Naive thymus-derived CD4-positive, alpha-beta T cell (primary cell): ENCODE measurements at regions not wholly inside any gene's neighbourhood (a gene's known extent, or its start where the extent isn't known, plus 50 kb on each side); places are given as distances from the start of the nearest gene placed in this dataset.
"Not testable (repeated sequence)": the region's sequence is repeated elsewhere in the genome, so short reads cannot be mapped to it uniquely, and the experiment has no call there.

Experiments
- ATAC-seq: fragments of 150-1000 bp; cut with Tn5 transposase; 2 replicates; pipeline ENCODE4 v1.10.0; 2021; ENCODE audit warnings: mild to moderate bottlenecking, moderate library complexity
- CTCF ChIA-PET: fragments of 350-600 bp; sonication (Branson Sonifier 250); formaldehyde crosslinking; loops from one replicate; lab custom pipeline; 2021; ENCODE audit warnings: antibody characterized with exemption; lab: Charles Lee
- POLR2A ChIA-PET: fragments of 350-600 bp; sonication (Branson Sonifier 250); formaldehyde crosslinking; loops from one replicate; lab custom pipeline; 2021; ENCODE audit warnings: antibody characterized with exemption, inconsistent platforms; lab: Charles Lee
- DNase-seq, 9 donors: peaks; one replicate each; pipeline versions ENCODE4 v3.0.0 to v3.0.0-alpha.2; 2020 to 2022; ENCODE audit warnings: mixed read lengths in 1 of 9
- H3K27ac ChIP-seq: one replicate; pipeline ENCODE4 v1.7.0; 2013; ENCODE audit warnings: mild to moderate bottlenecking, low read depth, low read length, moderate library complexity
- H3K27me3 ChIP-seq, 2 donors: one replicate each; pipeline ENCODE4 v1.7.0; 2013; ENCODE audit warnings: low read length in 2 of 2, mild to moderate bottlenecking in 2 of 2, moderate library complexity in 2 of 2; ENCODE audit not compliant: control insufficient read depth in 2 of 2, insufficient read depth in 2 of 2
- H3K36me3 ChIP-seq, 3 experiments: 1 replicate in 2 of 3; 2 replicates in 1 of 3; pipeline ENCODE4 v1.7.0; 2013; ENCODE audit warnings: low read length in 3 of 3, mild to moderate bottlenecking in 3 of 3, moderate library complexity in 1 of 3; ENCODE audit not compliant: insufficient read depth in 3 of 3, control insufficient read depth in 2 of 3
- H3K4me1 ChIP-seq, 2 donors: one replicate each; pipeline ENCODE4 v1.7.0; 2013; ENCODE audit warnings: low read length in 2 of 2, mild to moderate bottlenecking in 2 of 2, moderate library complexity in 1 of 2; ENCODE audit not compliant: control insufficient read depth in 2 of 2, insufficient read depth in 2 of 2
- H3K4me3 ChIP-seq: 2 replicates; pipeline ENCODE4 v1.7.0; 2013; ENCODE audit warnings: mild to moderate bottlenecking, low read length
- H3K9me3 ChIP-seq, 3 experiments: 1 replicate in 2 of 3; 2 replicates in 1 of 3; pipeline ENCODE4 v1.7.0; 2013; ENCODE audit warnings: low read length in 3 of 3; ENCODE audit not compliant: control insufficient read depth in 2 of 3
- H3K27ac Mint-ChIP-seq, 9 donors: one replicate each; pipeline ENCODE4 v1.8.0; 2020 to 2022; ENCODE audit warnings: mixed read lengths in 9 of 9, mild to moderate bottlenecking in 8 of 9, moderate library complexity in 5 of 9, inconsistent platforms in 2 of 9
- H3K27me3 Mint-ChIP-seq, 5 donors: one replicate each; pipeline ENCODE4 v1.8.0; 2021 to 2022; ENCODE audit warnings: mixed read lengths in 5 of 5, mild to moderate bottlenecking in 1 of 5
- H3K36me3 Mint-ChIP-seq, 5 donors: one replicate each; pipeline ENCODE4 v1.8.0; 2020 to 2022; ENCODE audit warnings: mixed read lengths in 5 of 5, mild to moderate bottlenecking in 3 of 5, inconsistent platforms in 1 of 5
- H3K4me1 Mint-ChIP-seq, 7 donors: one replicate each; pipeline ENCODE4 v1.8.0; 2020 to 2022; ENCODE audit warnings: mixed read lengths in 7 of 7, mild to moderate bottlenecking in 3 of 7, inconsistent platforms in 1 of 7
- H3K4me3 Mint-ChIP-seq, 10 donors: one replicate each; pipeline ENCODE4 v1.8.0; 2020 to 2022; ENCODE audit warnings: mild to moderate bottlenecking in 10 of 10, mixed read lengths in 10 of 10, moderate library complexity in 6 of 10, inconsistent platforms in 2 of 10
- H3K9me3 Mint-ChIP-seq, 11 donors: one replicate each; pipeline ENCODE4 v1.8.0; 2020 to 2022; ENCODE audit warnings: mixed read lengths in 11 of 11, mild to moderate bottlenecking in 4 of 11, inconsistent platforms in 1 of 11, moderate library complexity in 1 of 11
- intact Hi-C, 2 donors: fragments of 100-400 bp; cut with micrococcal nuclease; formaldehyde crosslinking; loops; one replicate each; pipeline ENCODE4 v1.15.1; 2023

GRCh38 chr5:56665117-56665516 lies 150.2 kb upstream of the MAP3K1 start:
- intact Hi-C loops, result loop anchor here in 1 of 2 donors (5.0 kb wide), 1 partner anchor 37 kb away; no protein-coding TSS in a partner anchor
- peaks cover 0 to 10% (median 3%) of the 10 kb centered on the region in 5 donors for H3K36me3 Mint-ChIP-seq
- H3K4me3 Mint-ChIP-seq, H3K9me3 ChIP-seq, H3K9me3 Mint-ChIP-seq, DNase-seq, H3K27me3 ChIP-seq, H3K27ac Mint-ChIP-seq, CTCF ChIA-PET, H3K4me3 ChIP-seq, ATAC-seq, H3K27ac ChIP-seq, H3K36me3 ChIP-seq: not testable (repeated sequence)
- H3K4me1 ChIP-seq, result peaks cover 0 to 12% of the 10 kb centered on the region in 2 donors
- peaks cover 0 to 31% (median 0%) of the 10 kb centered on the region in 5 donors for H3K27me3 Mint-ChIP-seq
- H3K4me1 Mint-ChIP-seq, result peaks cover 13 to 28% (median 18%) of the 10 kb centered on the region in 7 donors
- POLR2A ChIA-PET, result interaction anchor here (1.1 kb wide), 1 partner anchor 20 kb away, joined by 3 read pairs; no protein-coding TSS in a partner anchor

GRCh38 chr5:56664025-56664424 lies 151.3 kb upstream of the MAP3K1 start:
- intact Hi-C loops, result no loop called here
- DNase-seq, result no peak
- POLR2A ChIA-PET, result interaction anchor here (0.6 to 1.3 kb wide), 3 partner anchors 9 to 570 kb away, joined by 3 to 4 read pairs (median 3); no protein-coding TSS in a partner anchor
- Mint-ChIP-seq H3K4me3 (no peak overlapping the region), H3K36me3 (peaks cover 0 to 8% (median 3%) of the 10 kb centered on the region in 5 donors), H3K27me3 (peaks cover 0 to 31% (median 0%) of the 10 kb centered on the region in 5 donors), H3K4me1 (peaks cover 7 to 20% (median 8%) of the 10 kb centered on the region in 7 donors), H3K9me3 (peaks cover 0 to 8% (median 3%) of the 10 kb centered on the region in 11 donors), H3K27ac (peak overlapping the region in 1 of 9 donors; percentile 1)
- H3K36me3 ChIP-seq, result no peaks in the 10 kb centered on the region
- peaks cover 0 to 2% of the 10 kb centered on the region in 2 donors for H3K4me1 ChIP-seq
- H3K27me3 ChIP-seq, result no peaks in the 10 kb centered on the region
- ATAC-seq, result no peak
- no peak overlapping the region for H3K4me3 ChIP-seq
- H3K27ac ChIP-seq, result no peak overlapping the region
- no peaks in the 10 kb centered on the region for H3K9me3 ChIP-seq
- CTCF ChIA-PET, result no interaction called here

- no peak for DNase-seq
- Mint-ChIP-seq H3K4me3 (no peak overlapping the region), H3K27ac (peak overlapping the region in 1 of 9 donors; percentile 1), H3K4me1 (peaks cover 4 to 24% (median 11%) of the 10 kb centered on the region in 7 donors), H3K36me3 (peaks cover 0 to 8% (median 3%) of the 10 kb centered on the region in 5 donors), H3K9me3 (peaks cover 0 to 8% (median 3%) of the 10 kb centered on the region in 11 donors), H3K27me3 (peaks cover 0 to 33% (median 0%) of the 10 kb centered on the region in 5 donors)
- H3K9me3 ChIP-seq, result no peaks in the 10 kb centered on the region
- intact Hi-C loops, result no loop called here
- ChIA-PET CTCF (no interaction called here), POLR2A (interaction anchor here (0.6 to 1.3 kb wide), 3 partner anchors 10 to 570 kb away, joined by 3 to 4 read pairs (median 3); no protein-coding TSS in a partner anchor)
- ATAC-seq, result no peak
- no peak overlapping the region for H3K4me3 ChIP-seq
- no peaks in the 10 kb centered on the region for H3K27me3 ChIP-seq
- H3K27ac ChIP-seq, result no peak overlapping the region
- H3K4me1 ChIP-seq, result no peaks in the 10 kb centered on the region
- no peaks in the 10 kb centered on the region for H3K36me3 ChIP-seq
These were observed 151.8 kb upstream of the MAP3K1 start for GRCh38 chr5:56663523-56663922.

GRCh38 chr5:56662893-56663292 lies 152.5 kb upstream of the MAP3K1 start:
- POLR2A ChIA-PET, result interaction anchor here (1.3 kb wide), 1 partner anchor 30 kb away, joined by 3 read pairs; no protein-coding TSS in a partner anchor
- no peak overlapping the region for H3K27ac Mint-ChIP-seq
- ATAC-seq (no peak), DNase-seq (no peak)
- CTCF ChIA-PET, result no interaction called here
- H3K27me3 ChIP-seq, result no peaks in the 10 kb centered on the region
- H3K9me3 Mint-ChIP-seq, result peaks cover 0 to 8% (median 3%) of the 10 kb centered on the region in 11 donors
- H3K27ac ChIP-seq, result no peak overlapping the region
- H3K36me3 Mint-ChIP-seq, result peaks cover 0 to 8% (median 3%) of the 10 kb centered on the region in 5 donors
- H3K4me1 Mint-ChIP-seq, result peaks cover 4 to 26% (median 11%) of the 10 kb centered on the region in 7 donors
- H3K4me1 ChIP-seq, result no peaks in the 10 kb centered on the region
- no peak overlapping the region for H3K4me3 Mint-ChIP-seq
- no peak overlapping the region for H3K4me3 ChIP-seq
- intact Hi-C loops, result no loop called here
- H3K9me3 ChIP-seq, result no peaks in the 10 kb centered on the region
- H3K36me3 ChIP-seq, result no peaks in the 10 kb centered on the region
- peaks cover 0 to 33% (median 0%) of the 10 kb centered on the region in 5 donors for H3K27me3 Mint-ChIP-seq

GRCh38 chr5:56659971-56660370 lies 155.4 kb upstream of the MAP3K1 start:
- Mint-ChIP-seq H3K27me3 (peaks cover 0 to 24% (median 0%) of the 10 kb centered on the region in 5 donors), H3K36me3 (peaks cover 0 to 4% (median 1%) of the 10 kb centered on the region in 5 donors), H3K4me1 (peaks cover 0 to 19% (median 6%) of the 10 kb centered on the region in 7 donors), H3K4me3 (no peak overlapping the region), H3K9me3 (peaks cover 0 to 3% (median 0%) of the 10 kb centered on the region in 11 donors), H3K27ac (no peak overlapping the region)
- Histone ChIP-seq H3K27me3 (no peaks in the 10 kb centered on the region), H3K36me3 (no peaks in the 10 kb centered on the region), H3K9me3 (no peaks in the 10 kb centered on the region), H3K4me1 (no peaks in the 10 kb centered on the region), H3K27ac (no peak overlapping the region), H3K4me3 (no peak overlapping the region)
- ChIA-PET CTCF (no interaction called here), POLR2A (no interaction called here)
- ATAC-seq, result no peak
- intact Hi-C loops, result no loop called here
- no peak for DNase-seq

GRCh38 chr5:56658972-56659371 lies 156.4 kb upstream of the MAP3K1 start:
- no peak for DNase-seq
- H3K4me1 Mint-ChIP-seq, result peaks cover 0 to 19% (median 6%) of the 10 kb centered on the region in 7 donors
- ChIA-PET CTCF (interaction anchor here (1.8 kb wide), 1 partner anchor 10 kb away, joined by 4 read pairs; no protein-coding TSS in a partner anchor), POLR2A (interaction anchor here (0.8 kb wide), 1 partner anchor 515 kb away, joined by 3 read pairs; the partner anchor contains the start of gene GPBP1)
- intact Hi-C loops, result no loop called here
- Histone ChIP-seq H3K4me3 (no peak overlapping the region), H3K27me3 (no peaks in the 10 kb centered on the region), H3K36me3 (no peaks in the 10 kb centered on the region), H3K9me3 (no peaks in the 10 kb centered on the region), H3K27ac (no peak overlapping the region), H3K4me1 (no peaks in the 10 kb centered on the region)
- no peak overlapping the region for H3K27ac Mint-ChIP-seq
- peaks cover 0 to 3% (median 0%) of the 10 kb centered on the region in 5 donors for H3K36me3 Mint-ChIP-seq
- H3K4me3 Mint-ChIP-seq, result no peak overlapping the region
- H3K9me3 Mint-ChIP-seq, result peaks cover 0 to 7% (median 0%) of the 10 kb centered on the region in 11 donors
- ATAC-seq, result no peak
- H3K27me3 Mint-ChIP-seq, result peaks cover 0 to 27% (median 0%) of the 10 kb centered on the region in 5 donors
